Gastroesophageal sphincter (tissue), 4 donors: ENCODE measurements at regions not wholly inside any gene's neighbourhood (a gene's known extent, or its start where the extent isn't known, plus 50 kb on each side); places are given as distances from the start of the nearest gene placed in this dataset.
"Not testable (repeated sequence)": the region's sequence is repeated elsewhere in the genome, so short reads cannot be mapped to it uniquely, and the experiment has no call there.

Source experiments
- ATAC-seq: fragments of 150-250 bp; one replicate; pipeline ENCODE4 v1.9.1; 2016; ENCODE audit warnings: mild to moderate bottlenecking, moderate library complexity
- H3K27ac ChIP-seq, 4 donors: fragments of 200-600 bp; sonication (generic) in 3 of 4; 1 replicate in 3 of 4; 2 replicates in 1 of 4; pipeline ENCODE4 v1.5.1; 2016 to 2019
- H3K27me3 ChIP-seq: fragments of 200-600 bp; sonication (generic); one replicate; pipeline ENCODE4 v1.5.1; 2019
- H3K36me3 ChIP-seq, 2 donors: fragments of 200-600 bp; sonication (generic); one replicate each; pipeline ENCODE4 v1.5.1; 2019; ENCODE audit warnings: control low read depth in 1 of 2
- H3K4me1 ChIP-seq, 3 donors: fragments of 200-600 bp; sonication (generic); 1 replicate in 2 of 3; 2 replicates in 1 of 3; pipeline ENCODE4 v1.5.1; 2016 to 2019; ENCODE audit warnings: control low read depth in 2 of 3
- H3K4me3 ChIP-seq, 2 donors: fragments of 200-600 bp; sonication (generic); one replicate each; pipeline ENCODE4 v1.5.1; 2019; ENCODE audit warnings: mild to moderate bottlenecking in 1 of 2, moderate library complexity in 1 of 2
- H3K9me3 ChIP-seq, 3 donors: fragments of 200-600 bp; sonication (generic); one replicate each; pipeline ENCODE4 v1.5.1; 2017 to 2019; ENCODE audit warnings: control low read depth in 2 of 3
- EP300 ChIP-seq: sonication (generic); formaldehyde crosslinking; IDR thresholded peaks from one replicate; pipeline ENCODE4 v1.6.1; 2017; ENCODE audit warnings: antibody characterized with exemption, mild to moderate bottlenecking
- POLR2A ChIP-seq, 2 donors: fragments of 450-650 bp; IDR thresholded peaks; one replicate each; pipeline ENCODE4 v1.6.1; 2017; ENCODE audit warnings: antibody characterized with exemption in 2 of 2, mild to moderate bottlenecking in 2 of 2, moderate library complexity in 1 of 2
- POLR2AphosphoS5 ChIP-seq: sonication (generic); formaldehyde crosslinking; IDR thresholded peaks from one replicate; pipeline ENCODE4 v1.6.1; 2017; ENCODE audit warnings: antibody characterized with exemption
- WGBS, 2 donors: methylation state at CpG; one replicate each; pipeline ENCODE4 v1.1.5; 2018; ENCODE audit warnings: low coverage in 1 of 2; 5-methylcytosine and 5-hydroxymethylcytosine counted together
- TF ChIP-seq, protein P1 (sequence below), 4 experiments: fragments of 200-600 bp in 2 of 4; fragments of 450-650 bp in 2 of 4; sonication (generic) in 1 of 4; IDR thresholded peaks; one replicate each; pipeline ENCODE4 v1.5.1; 2017 to 2019; ENCODE audit warnings: antibody characterized with exemption in 4 of 4, mild to moderate bottlenecking in 2 of 4, moderate library complexity in 2 of 4

DNA sequence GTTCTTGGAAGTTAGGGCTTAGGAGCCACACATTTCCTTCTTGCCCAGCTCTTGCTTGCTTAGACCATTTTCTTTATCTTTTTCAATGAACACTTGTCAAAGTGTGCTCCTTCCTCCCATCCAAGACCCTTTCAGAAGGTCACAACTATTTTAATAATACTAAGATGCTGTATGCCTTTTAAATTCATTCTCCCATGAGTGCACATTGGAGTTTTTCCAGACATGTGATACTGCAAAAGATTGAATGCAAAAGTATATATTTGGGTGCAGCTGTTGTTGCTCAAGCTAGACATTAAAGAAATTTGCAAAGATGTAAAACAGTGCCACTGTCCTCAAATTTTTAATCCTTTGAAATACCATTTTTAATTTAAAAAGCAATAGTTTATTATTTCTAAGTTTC lies 69.3 kb upstream of the TNRC6B start:
- Histone ChIP-seq H3K9me3 (no peaks in the 10 kb centered on the region), H3K4me1 (peaks cover 0 to 58% (median 8%) of the 10 kb centered on the region in 3 donors), H3K4me3 (peak overlapping the region in 1 of 2 donors; percentile 24), H3K27ac (peak overlapping the region in 3 of 4 donors; percentile 56 to 61 (median 60)), H3K27me3 (no peaks in the 10 kb centered on the region), H3K36me3 (no peaks in the 10 kb centered on the region)
- TF ChIP-seq, protein P1, sequence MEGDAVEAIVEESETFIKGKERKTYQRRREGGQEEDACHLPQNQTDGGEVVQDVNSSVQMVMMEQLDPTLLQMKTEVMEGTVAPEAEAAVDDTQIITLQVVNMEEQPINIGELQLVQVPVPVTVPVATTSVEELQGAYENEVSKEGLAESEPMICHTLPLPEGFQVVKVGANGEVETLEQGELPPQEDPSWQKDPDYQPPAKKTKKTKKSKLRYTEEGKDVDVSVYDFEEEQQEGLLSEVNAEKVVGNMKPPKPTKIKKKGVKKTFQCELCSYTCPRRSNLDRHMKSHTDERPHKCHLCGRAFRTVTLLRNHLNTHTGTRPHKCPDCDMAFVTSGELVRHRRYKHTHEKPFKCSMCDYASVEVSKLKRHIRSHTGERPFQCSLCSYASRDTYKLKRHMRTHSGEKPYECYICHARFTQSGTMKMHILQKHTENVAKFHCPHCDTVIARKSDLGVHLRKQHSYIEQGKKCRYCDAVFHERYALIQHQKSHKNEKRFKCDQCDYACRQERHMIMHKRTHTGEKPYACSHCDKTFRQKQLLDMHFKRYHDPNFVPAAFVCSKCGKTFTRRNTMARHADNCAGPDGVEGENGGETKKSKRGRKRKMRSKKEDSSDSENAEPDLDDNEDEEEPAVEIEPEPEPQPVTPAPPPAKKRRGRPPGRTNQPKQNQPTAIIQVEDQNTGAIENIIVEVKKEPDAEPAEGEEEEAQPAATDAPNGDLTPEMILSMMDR (IDR thresholded peaks at IDR 0.05): no peak
- TF ChIP-seq POLR2A (IDR thresholded peaks at IDR 0.05) (no peak), EP300 (no peak), POLR2AphosphoS5 (no peak)
- no peak for ATAC-seq

DNA sequence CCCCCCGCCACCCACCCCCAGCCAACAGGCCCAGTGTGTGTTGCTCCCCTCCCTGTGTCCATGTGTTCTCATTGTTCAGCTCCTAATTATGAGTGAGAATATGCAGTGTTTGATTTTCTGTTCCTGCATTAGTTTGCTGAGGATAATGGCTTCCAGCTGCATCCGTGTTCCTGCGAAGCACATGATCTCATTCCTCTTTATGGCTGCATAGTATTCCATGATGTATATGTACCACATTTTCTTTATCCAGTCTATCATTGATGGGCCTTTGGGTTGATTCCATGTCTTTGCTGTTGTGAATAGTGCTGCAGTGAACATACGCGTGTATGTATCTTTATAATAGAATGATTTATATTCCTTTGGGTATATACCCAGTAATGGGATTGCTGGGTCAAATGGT lies 68.8 kb upstream of the TNRC6B start:
- 95 to 100% methylated on average over 2 to 5 of the region's 5 CpGs for WGBS, 2 donors
- H3K36me3 ChIP-seq, H3K4me3 ChIP-seq, H3K27ac ChIP-seq, H3K9me3 ChIP-seq, ATAC-seq, H3K27me3 ChIP-seq: not testable (repeated sequence)
- H3K4me1 ChIP-seq: peaks cover 0 to 64% (median 8%) of the 10 kb centered on the region in 3 donors

DNA sequence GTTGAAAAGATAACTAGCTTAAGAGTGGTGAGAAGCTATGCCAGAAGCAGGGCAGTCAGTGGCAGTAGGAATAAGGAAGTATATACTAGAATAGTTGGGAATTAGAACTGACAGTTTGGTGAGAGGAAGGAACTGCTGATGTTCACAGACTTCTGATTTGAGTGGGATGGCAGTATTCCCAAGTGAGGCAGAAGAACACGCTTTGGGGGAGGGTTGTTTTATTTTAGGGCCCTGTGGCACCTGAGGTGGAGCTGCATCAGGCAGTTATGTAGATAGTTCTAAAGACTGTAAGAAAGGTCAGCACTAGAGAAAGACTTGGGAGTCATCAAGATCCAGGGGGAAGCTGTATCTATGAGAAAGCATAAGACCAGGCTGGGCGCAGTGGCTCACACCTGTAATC lies 66.3 kb upstream of the TNRC6B start:
- Histone ChIP-seq H3K27ac (no peak overlapping the region), H3K9me3 (no peaks in the 10 kb centered on the region), H3K27me3 (no peaks in the 10 kb centered on the region), H3K36me3 (no peaks in the 10 kb centered on the region), H3K4me1 (peaks cover 0 to 75% (median 11%) of the 10 kb centered on the region in 3 donors), H3K4me3 (no peak overlapping the region)
- WGBS, 2 donors: 29 to 90% methylated on average over 1 to 2 of the region's 2 CpGs
- ATAC-seq: no peak
- TF ChIP-seq POLR2AphosphoS5 (no peak), EP300 (no peak), POLR2A (IDR thresholded peaks at IDR 0.05) (no peak)
- TF ChIP-seq, protein P1 (IDR thresholded peaks at IDR 0.05): no peak

DNA sequence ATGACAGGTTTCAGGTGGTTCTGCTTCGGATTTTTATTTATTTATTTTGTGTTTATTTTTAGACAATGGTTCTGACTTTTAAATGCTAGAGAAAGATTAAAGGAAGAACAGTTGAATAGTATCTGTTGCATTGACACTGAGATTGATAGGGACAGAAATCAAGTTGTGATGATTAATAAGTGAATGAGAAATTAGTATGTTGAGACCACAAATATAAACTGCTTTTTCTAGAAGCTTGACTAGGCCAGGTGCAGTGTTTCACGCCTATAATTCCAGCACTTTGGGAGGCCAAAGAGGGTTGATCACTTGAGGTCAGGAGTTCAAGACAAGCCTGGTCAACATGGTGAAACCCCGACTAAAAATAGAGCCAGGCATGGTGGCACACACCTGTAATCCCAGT lies 65.1 kb upstream of the TNRC6B start:
- no peak for ATAC-seq
- 65 to 77% methylated on average over 1 to 3 of the region's 3 CpGs for WGBS, 2 donors
- no peak for TF ChIP-seq POLR2A (IDR thresholded peaks at IDR 0.05)
- TF ChIP-seq EP300: no peak
- TF ChIP-seq, protein P1 (IDR thresholded peaks at IDR 0.05): no peak
- no peak for TF ChIP-seq POLR2AphosphoS5
- no peaks in the 10 kb centered on the region for H3K27me3 ChIP-seq
- no peak overlapping the region for H3K4me3 ChIP-seq
- H3K4me1 ChIP-seq: peaks cover 0 to 68% (median 11%) of the 10 kb centered on the region in 3 donors
- H3K27ac ChIP-seq: no peak overlapping the region
- no peaks in the 10 kb centered on the region for H3K9me3 ChIP-seq
- no peaks in the 10 kb centered on the region for H3K36me3 ChIP-seq

DNA sequence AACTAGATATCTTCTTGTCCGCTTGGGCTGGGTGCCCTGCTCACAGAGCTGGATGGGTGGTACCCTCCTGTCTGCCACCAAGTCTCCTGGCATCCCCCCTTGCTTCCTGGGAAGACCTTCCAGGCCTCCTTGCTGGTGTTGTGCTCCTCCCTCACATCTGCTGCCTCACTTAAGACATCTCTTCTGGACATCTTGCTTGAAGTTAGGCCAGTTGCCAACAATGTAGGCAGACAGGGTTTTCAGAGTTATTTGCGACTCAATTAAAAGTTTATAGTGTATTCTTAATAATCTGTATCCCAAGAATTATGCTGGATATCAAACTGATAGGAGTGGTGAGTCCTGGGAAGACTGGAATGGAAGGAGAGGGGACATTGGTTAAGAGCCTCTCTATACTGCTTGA lies 64.0 kb upstream of the TNRC6B start:
- TF ChIP-seq POLR2A (IDR thresholded peaks at IDR 0.05) (no peak), POLR2AphosphoS5 (no peak), EP300 (no peak)
- TF ChIP-seq, protein P1 (IDR thresholded peaks at IDR 0.05): no peak
- H3K4me1 ChIP-seq: peaks cover 0 to 57% (median 3%) of the 10 kb centered on the region in 3 donors
- no peaks in the 10 kb centered on the region for H3K9me3 ChIP-seq
- H3K4me3 ChIP-seq: no peak overlapping the region
- no peak overlapping the region for H3K27ac ChIP-seq
- ATAC-seq: no peak
- no peaks in the 10 kb centered on the region for H3K27me3 ChIP-seq
- no peaks in the 10 kb centered on the region for H3K36me3 ChIP-seq
- WGBS, 2 donors: 83 to 100% methylated on average over 1 to 2 of the region's 2 CpGs
